MCF 10A (cell line): ENCODE measurements at regions not wholly inside any gene's neighbourhood (a gene's known extent, or its start where the extent isn't known, plus 50 kb on each side); places are given as distances from the start of the nearest gene placed in this dataset.

Source experiments
- BruUV-seq: library from RNA; stranded (reverse); fragments of 400-500 nt; replicated peaks from 2 replicates; lab custom pipeline; 2021; lab: Mats Ljungman, UMichigan
- CTCF ChIA-PET: fragments of 300-600 bp; sonication (Branson Sonifier 250); formaldehyde crosslinking; extraction: SDS; loops from one replicate; lab custom pipeline; 2021; ENCODE audit warnings: antibody characterized with exemption, inconsistent platforms; lab: Yijun Ruan, JAX
- POLR2A ChIA-PET: fragments of 300-600, 350-650 bp; sonication (Branson Sonifier 250); formaldehyde crosslinking; extraction: SDS; loops from one replicate; lab custom pipeline; 2020; ENCODE audit warnings: antibody characterized with exemption, inconsistent platforms; lab: Yijun Ruan, JAX
- DNase-seq: peaks from one replicate; pipeline ENCODE4 v3.0.0-alpha.2; 2018; ENCODE audit not compliant: unreplicated experiment
- H3K27ac Mint-ChIP-seq: one replicate; pipeline ENCODE4 v1.8.0; 2022; ENCODE audit warnings: mild to moderate bottlenecking, low read depth, mixed read lengths; ENCODE audit not compliant: unreplicated experiment
- H3K27me3 Mint-ChIP-seq: one replicate; pipeline ENCODE4 v1.8.0; 2022; ENCODE audit warnings: mixed read lengths; ENCODE audit not compliant: insufficient read depth, unreplicated experiment
- H3K36me3 Mint-ChIP-seq: one replicate; pipeline ENCODE4 v1.8.0; 2022; ENCODE audit warnings: mild to moderate bottlenecking, moderate library complexity, mixed read lengths; ENCODE audit not compliant: insufficient read depth, unreplicated experiment
- H3K4me1 Mint-ChIP-seq: one replicate; pipeline ENCODE4 v1.8.0; 2022; ENCODE audit warnings: mixed read lengths; ENCODE audit not compliant: insufficient read depth, unreplicated experiment
- H3K4me3 Mint-ChIP-seq: one replicate; pipeline ENCODE4 v1.8.0; 2022; ENCODE audit warnings: mild to moderate bottlenecking, moderate library complexity, mixed read lengths; ENCODE audit not compliant: unreplicated experiment
- H3K9me3 Mint-ChIP-seq: one replicate; pipeline ENCODE4 v1.8.0; 2022; ENCODE audit warnings: mixed read lengths; ENCODE audit not compliant: unreplicated experiment
- CTCF ChIP-seq: fragments of 200-600 bp; IDR thresholded peaks from one replicate; pipeline ENCODE4 v1.8.0; 2022; ENCODE audit warnings: antibody characterized with exemption, mild to moderate bottlenecking; ENCODE audit not compliant: unreplicated experiment
- intact Hi-C: fragments of 100-400 bp; cut with micrococcal nuclease; formaldehyde crosslinking; loops from 2 replicates; pipeline ENCODE4 v1.14.1; 2022

- POLR2A ChIA-PET = no interaction called here
- BruUV-seq = no TSS peak
- no peak for DNase-seq
- CTCF ChIA-PET = no interaction called here
- intact Hi-C loops = no loop called here
- Mint-ChIP-seq H3K36me3 (no peaks in the 10 kb centered on the region), H3K9me3 (no peaks in the 10 kb centered on the region), H3K4me1 (no peaks in the 10 kb centered on the region), H3K27me3 (no peaks in the 10 kb centered on the region), H3K4me3 (no peak overlapping the region), H3K27ac (no peak overlapping the region)
- TF ChIP-seq CTCF = no peak
Observed at GRCh38 chr16:19367335-19367734, 50.3 kb upstream of the TMC5 start.
